Nephron progenitor cell (in vitro differentiated cells): ENCODE measurements at regions not wholly inside any gene's neighbourhood (a gene's known extent, or its start where the extent isn't known, plus 50 kb on each side); places are given as distances from the start of the nearest gene placed in this dataset.

Experiments used
- DNase-seq: peaks from one replicate; pipeline ENCODE4 v3.0.0; 2021
- H3K27ac Mint-ChIP-seq: 2 replicates; pipeline ENCODE4 v1.8.0; 2021; ENCODE audit warnings: mild to moderate bottlenecking, moderate library complexity, mixed read lengths
- H3K27me3 Mint-ChIP-seq: 2 replicates; pipeline ENCODE4 v1.8.0; 2021; ENCODE audit warnings: mild to moderate bottlenecking, low read depth, mixed read lengths; ENCODE audit not compliant: poor library complexity
- H3K36me3 Mint-ChIP-seq: 2 replicates; pipeline ENCODE4 v1.8.0; 2021; ENCODE audit warnings: low read depth, mixed read lengths
- H3K4me1 Mint-ChIP-seq: 2 replicates; pipeline ENCODE4 v1.8.0; 2021; ENCODE audit warnings: mixed read lengths
- H3K4me3 Mint-ChIP-seq: 2 replicates; pipeline ENCODE4 v1.8.0; 2021; ENCODE audit warnings: mild to moderate bottlenecking, moderate library complexity, mixed read lengths
- H3K9me3 Mint-ChIP-seq: 2 replicates; pipeline ENCODE4 v1.8.0; 2021; ENCODE audit warnings: mild to moderate bottlenecking, moderate library complexity, mixed read lengths
- CTCF ChIP-seq: fragments of 200-600 bp; sonication (generic); IDR thresholded peaks from 2 replicates; pipeline ENCODE4 v1.5.0; 2021; ENCODE audit warnings: antibody characterized with exemption

GRCh38 chr7:12770227-12770975 is 83.0 kb downstream of the ARL4A start:
- H3K27me3 Mint-ChIP-seq = peaks cover 3% of the 10 kb centered on the region
- no peak overlapping the region for H3K27ac Mint-ChIP-seq
- DNase-seq = no peak
- peaks cover 7% of the 10 kb centered on the region for H3K9me3 Mint-ChIP-seq
- H3K4me3 Mint-ChIP-seq = no peak overlapping the region
- H3K4me1 Mint-ChIP-seq = peaks cover 5% of the 10 kb centered on the region
- TF ChIP-seq CTCF = no peak
- peaks cover 8% of the 10 kb centered on the region for H3K36me3 Mint-ChIP-seq

- no peak for DNase-seq
- H3K4me1 Mint-ChIP-seq = peaks cover 5% of the 10 kb centered on the region
- peaks cover 7% of the 10 kb centered on the region for H3K9me3 Mint-ChIP-seq
- TF ChIP-seq CTCF = no peak
- no peak overlapping the region for H3K4me3 Mint-ChIP-seq
- H3K27ac Mint-ChIP-seq = no peak overlapping the region
- H3K36me3 Mint-ChIP-seq = peaks cover 8% of the 10 kb centered on the region
- peaks cover 3% of the 10 kb centered on the region for H3K27me3 Mint-ChIP-seq
Observed at GRCh38 chr7:12771378-12771877, 84.0 kb downstream of the ARL4A start.

- no peak overlapping the region for H3K4me3 Mint-ChIP-seq
Observed at GRCh38 chr7:12772768-12773167, 85.3 kb downstream of the ARL4A start.

GRCh38 chr7:12777257-12777656 is 89.8 kb downstream of the ARL4A start:
- Mint-ChIP-seq H3K9me3 (peaks cover 7% of the 10 kb centered on the region), H3K4me1 (no peaks in the 10 kb centered on the region), H3K4me3 (no peak overlapping the region), H3K27me3 (peaks cover 3% of the 10 kb centered on the region), H3K36me3 (peaks cover 8% of the 10 kb centered on the region), H3K27ac (no peak overlapping the region)
- TF ChIP-seq CTCF = no peak
- no peak for DNase-seq

More at GRCh38 chr7:12772768-12773167, 85.3 kb downstream of the ARL4A start:
- H3K4me1 Mint-ChIP-seq = peaks cover 5% of the 10 kb centered on the region
- peaks cover 3% of the 10 kb centered on the region for H3K27me3 Mint-ChIP-seq
- H3K27ac Mint-ChIP-seq = no peak overlapping the region
- TF ChIP-seq CTCF = no peak
- peaks cover 7% of the 10 kb centered on the region for H3K9me3 Mint-ChIP-seq
- no peak for DNase-seq
- peaks cover 8% of the 10 kb centered on the region for H3K36me3 Mint-ChIP-seq

- TF ChIP-seq CTCF = no peak
- H3K27ac Mint-ChIP-seq = no peak overlapping the region
- no peak for DNase-seq
- no peak overlapping the region for H3K4me3 Mint-ChIP-seq
- no peaks in the 10 kb centered on the region for H3K4me1 Mint-ChIP-seq
- H3K9me3 Mint-ChIP-seq = no peaks in the 10 kb centered on the region
- H3K27me3 Mint-ChIP-seq = no peaks in the 10 kb centered on the region
- H3K36me3 Mint-ChIP-seq = no peaks in the 10 kb centered on the region
Observed at GRCh38 chr7:12779947-12780346, 92.5 kb downstream of the ARL4A start.
